Transverse colon (tissue), 4 donors: ENCODE measurements at regions not wholly inside any gene's neighbourhood (a gene's known extent, or its start where the extent isn't known, plus 50 kb on each side); places are given as distances from the start of the nearest gene placed in this dataset.

Experiments used
- DNase-seq: peaks from one replicate; pipeline ENCODE4 v3.0.0-alpha.2; 2019
- H3K27ac ChIP-seq, 4 donors: fragments of 200-600 bp; sonication (generic); 2 replicates each; pipeline ENCODE4 v1.5.1; 2016 to 2018; ENCODE audit warnings: inconsistent platforms in 4 of 4
- H3K27me3 ChIP-seq: fragments of 200-600 bp; sonication (generic); 2 replicates; pipeline ENCODE4 v1.5.1; 2017; ENCODE audit warnings: inconsistent platforms
- H3K36me3 ChIP-seq, 4 donors: fragments of 200-600 bp; sonication (generic); 2 replicates each; pipeline ENCODE4 v1.5.1; 2017 to 2019; ENCODE audit warnings: inconsistent platforms in 4 of 4
- H3K4me1 ChIP-seq, 4 donors: fragments of 200-600 bp; sonication (generic); 2 replicates each; pipeline ENCODE4 v1.5.1; 2017 to 2020; ENCODE audit warnings: inconsistent platforms in 4 of 4
- H3K4me3 ChIP-seq, 4 donors: fragments of 200-600 bp; sonication (generic); 1 replicate in 1 of 4; 2 replicates in 3 of 4; pipeline versions ENCODE4 v1.5.1 to v1.6.1; 2017 to 2019; ENCODE audit warnings: inconsistent platforms in 4 of 4
- H3K9me3 ChIP-seq, 2 donors: fragments of 200-600 bp; sonication (generic); 2 replicates each; pipeline ENCODE4 v1.5.1; 2017 to 2019; ENCODE audit warnings: inconsistent platforms in 2 of 2
- EP300 ChIP-seq: sonication (generic); formaldehyde crosslinking; IDR thresholded peaks from one replicate; pipeline ENCODE4 v1.6.1; 2017; ENCODE audit warnings: antibody characterized with exemption, low read depth
- POLR2A ChIP-seq: fragments of 450-650 bp; IDR thresholded peaks from one replicate; pipeline ENCODE4 v1.6.1; 2016; ENCODE audit warnings: antibody characterized with exemption, mild to moderate bottlenecking, moderate library complexity
- POLR2AphosphoS5 ChIP-seq, 3 donors: sonication (generic); formaldehyde crosslinking; IDR thresholded peaks; one replicate each; pipeline ENCODE4 v1.6.1; 2016; ENCODE audit warnings: antibody characterized with exemption in 3 of 3
- WGBS, 2 donors: methylation state at CpG; one replicate each; pipeline ENCODE4 v1.1.5; 2018; ENCODE audit warnings: low coverage in 1 of 2; 5-methylcytosine and 5-hydroxymethylcytosine counted together
- in situ Hi-C, 4 donors: fragments of 200-750 bp; cut with MboI; loops; one replicate each; pipeline versions ENCODE4 v1.15.0 to v1.15.1; 2017; ENCODE audit warnings: low sequenced_read_pairs in 3 of 4, low pct_ligation_motif_present in 1 of 4, low pct_unique_long_range_greater_than_20kb in 1 of 4
- intact Hi-C: fragments of 100-400 bp; cut with DNase I; formaldehyde crosslinking; loops from one replicate; pipeline ENCODE4 v1.15.1; 2023; ENCODE audit warnings: low total_unique reads
- TF ChIP-seq, protein P1 (sequence below), 5 experiments: fragments of 200-600 bp in 3 of 5; fragments of 450-650 bp in 2 of 5; sonication (generic) in 3 of 5; IDR thresholded peaks; 1 replicate in 2 of 5; 2 replicates in 3 of 5; pipeline ENCODE4 v1.5.1; 2016 to 2017; ENCODE audit warnings: antibody characterized with exemption in 5 of 5, inconsistent platforms in 3 of 5, mild to moderate bottlenecking in 2 of 5, moderate library complexity in 1 of 5

GRCh38 chr2:12435430-12436222 is 281.1 kb upstream of the TRIB2 start:
- intact Hi-C loops (no loop called here), in situ Hi-C loops (no loop called here)
- TF ChIP-seq, protein P1, sequence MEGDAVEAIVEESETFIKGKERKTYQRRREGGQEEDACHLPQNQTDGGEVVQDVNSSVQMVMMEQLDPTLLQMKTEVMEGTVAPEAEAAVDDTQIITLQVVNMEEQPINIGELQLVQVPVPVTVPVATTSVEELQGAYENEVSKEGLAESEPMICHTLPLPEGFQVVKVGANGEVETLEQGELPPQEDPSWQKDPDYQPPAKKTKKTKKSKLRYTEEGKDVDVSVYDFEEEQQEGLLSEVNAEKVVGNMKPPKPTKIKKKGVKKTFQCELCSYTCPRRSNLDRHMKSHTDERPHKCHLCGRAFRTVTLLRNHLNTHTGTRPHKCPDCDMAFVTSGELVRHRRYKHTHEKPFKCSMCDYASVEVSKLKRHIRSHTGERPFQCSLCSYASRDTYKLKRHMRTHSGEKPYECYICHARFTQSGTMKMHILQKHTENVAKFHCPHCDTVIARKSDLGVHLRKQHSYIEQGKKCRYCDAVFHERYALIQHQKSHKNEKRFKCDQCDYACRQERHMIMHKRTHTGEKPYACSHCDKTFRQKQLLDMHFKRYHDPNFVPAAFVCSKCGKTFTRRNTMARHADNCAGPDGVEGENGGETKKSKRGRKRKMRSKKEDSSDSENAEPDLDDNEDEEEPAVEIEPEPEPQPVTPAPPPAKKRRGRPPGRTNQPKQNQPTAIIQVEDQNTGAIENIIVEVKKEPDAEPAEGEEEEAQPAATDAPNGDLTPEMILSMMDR (IDR thresholded peaks at IDR 0.05) = no peak
- TF ChIP-seq POLR2A (no peak), POLR2AphosphoS5 (IDR thresholded peaks at IDR 0.05) (no peak), EP300 (no peak)
- no peaks in the 10 kb centered on the region for H3K27me3 ChIP-seq
- WGBS, 2 donors = 78% methylated on average over 8 to 9 of the region's 9 CpGs
- no peaks in the 10 kb centered on the region for H3K9me3 ChIP-seq
- no peak for DNase-seq
- H3K36me3 ChIP-seq = no peaks in the 10 kb centered on the region
- peaks cover 0 to under 1% (median 0%) of the 10 kb centered on the region in 4 donors for H3K4me1 ChIP-seq
- H3K4me3 ChIP-seq = no peak overlapping the region
- no peak overlapping the region for H3K27ac ChIP-seq

DNA sequence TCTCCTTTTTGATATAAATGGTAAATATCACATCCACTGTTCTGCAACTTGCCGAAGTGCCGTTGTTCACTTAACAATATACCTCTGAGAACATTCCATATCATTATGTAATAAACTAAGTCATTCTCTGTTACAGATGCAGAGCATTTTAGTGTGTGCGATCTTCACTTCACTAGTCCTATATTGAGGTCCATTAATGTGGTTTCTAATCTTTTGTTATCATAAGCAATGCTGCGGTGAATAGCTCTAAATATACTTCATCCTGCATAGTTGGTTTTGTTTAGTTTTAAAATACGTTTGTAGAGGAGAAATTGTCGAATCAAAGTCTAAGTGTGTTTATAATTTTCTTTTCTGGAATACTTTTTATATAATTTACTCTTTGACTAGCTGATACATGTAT is 280.3 kb upstream of the TRIB2 start:
- H3K9me3 ChIP-seq = no peaks in the 10 kb centered on the region
- no peak for TF ChIP-seq EP300
- TF ChIP-seq, protein P1 (IDR thresholded peaks at IDR 0.05) = no peak
- TF ChIP-seq POLR2AphosphoS5 (IDR thresholded peaks at IDR 0.05) = no peak
- TF ChIP-seq POLR2A = no peak
- in situ Hi-C loops (no loop called here), intact Hi-C loops (no loop called here)
- H3K4me3 ChIP-seq = no peak overlapping the region
- H3K36me3 ChIP-seq = no peaks in the 10 kb centered on the region
- H3K27ac ChIP-seq = no peak overlapping the region
- no peaks in the 10 kb centered on the region for H3K4me1 ChIP-seq
- no peak for DNase-seq
- 64 to 74% methylated on average over 6 of the region's 6 CpGs for WGBS, 2 donors
- H3K27me3 ChIP-seq = no peaks in the 10 kb centered on the region

- peaks cover 0 to 5% (median 1%) of the 10 kb centered on the region in 4 donors for H3K4me1 ChIP-seq
- no peak overlapping the region for H3K4me3 ChIP-seq
- intact Hi-C loops = no loop called here
- in situ Hi-C loops = no loop called here
- no peak overlapping the region for H3K27ac ChIP-seq
- 59 to 67% methylated on average over 5 of the region's 5 CpGs for WGBS, 2 donors
- DNase-seq = no peak
- TF ChIP-seq EP300 (no peak), POLR2AphosphoS5 (IDR thresholded peaks at IDR 0.05) (no peak), POLR2A (no peak)
- TF ChIP-seq, protein P1 (IDR thresholded peaks at IDR 0.05) = no peak
- no peaks in the 10 kb centered on the region for H3K36me3 ChIP-seq
- H3K9me3 ChIP-seq = no peaks in the 10 kb centered on the region
- no peaks in the 10 kb centered on the region for H3K27me3 ChIP-seq
Measured at GRCh38 chr2:12436935-12437561, 279.7 kb upstream of the TRIB2 start.

DNA sequence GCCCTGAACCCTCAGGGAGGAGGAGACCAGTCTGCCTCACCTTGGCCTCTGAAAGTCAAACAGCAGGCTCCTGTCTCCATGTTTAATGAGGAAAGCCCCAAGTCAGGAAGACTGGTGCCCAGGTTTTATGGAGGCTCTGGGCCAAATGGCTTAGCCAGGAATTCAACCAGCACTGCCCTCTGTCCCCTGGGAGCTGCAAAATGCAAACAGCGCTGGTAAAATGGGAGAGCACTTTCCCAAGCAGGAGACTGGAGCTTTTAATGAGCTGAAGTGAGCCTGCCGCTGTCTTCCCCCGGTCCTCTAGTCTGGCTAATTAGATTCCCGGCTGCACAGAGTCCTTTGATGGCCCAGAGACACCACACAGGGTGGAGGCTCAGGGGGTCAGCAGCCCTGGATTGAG is 276.0 kb upstream of the TRIB2 start:
- no peak for TF ChIP-seq EP300
- TF ChIP-seq POLR2AphosphoS5 (IDR thresholded peaks at IDR 0.05) = no peak
- TF ChIP-seq POLR2A = no peak
- TF ChIP-seq, protein P1 (IDR thresholded peaks at IDR 0.05) = no peak
- in situ Hi-C loops = no loop called here

More for the DNA sequence above, 276.0 kb upstream of the TRIB2 start:
- no peaks in the 10 kb centered on the region for H3K36me3 ChIP-seq
- H3K27me3 ChIP-seq = no peaks in the 10 kb centered on the region
- no peak overlapping the region for H3K4me3 ChIP-seq
- no peak overlapping the region for H3K27ac ChIP-seq
- intact Hi-C loops = no loop called here
- no peaks in the 10 kb centered on the region for H3K9me3 ChIP-seq
- no peak for DNase-seq
- 87% methylated on average over 4 of the region's 4 CpGs; no CpG with 5 or more reads in 1 of the 2 donors for WGBS, 2 donors
- H3K4me1 ChIP-seq = peaks cover 0 to 10% (median 3%) of the 10 kb centered on the region in 4 donors
